Central memory CD8-positive, alpha-beta T cell (primary cell): ENCODE measurements at regions not wholly inside any gene's neighbourhood (a gene's known extent, or its start where the extent isn't known, plus 50 kb on each side); places are given as distances from the start of the nearest gene placed in this dataset.

Source experiments
- ATAC-seq: fragments of 150-1000 bp; cut with Tn5 transposase; replicated peaks from 2 replicates; pipeline ENCODE4 v1.10.0; 2022; ENCODE audit warnings: mild to moderate bottlenecking, moderate FRiP score, moderate number of reproducible peaks; ENCODE audit not compliant: poor library complexity, severe bottlenecking; ENCODE audit errors: extremely low read depth
- DNase-seq, 2 donors: peaks; one replicate each; pipeline ENCODE4 v3.0.0; 2021; ENCODE audit warnings: low spot score in 2 of 2
- H3K27ac Mint-ChIP-seq: one replicate; pipeline ENCODE4 v1.8.0; 2022; ENCODE audit warnings: low read depth, mild to moderate bottlenecking, moderate library complexity, mixed read lengths
- H3K27me3 Mint-ChIP-seq: one replicate; pipeline ENCODE4 v1.8.0; 2022; ENCODE audit warnings: mixed read lengths
- H3K36me3 Mint-ChIP-seq: one replicate; pipeline ENCODE4 v1.8.0; 2022; ENCODE audit warnings: mild to moderate bottlenecking, moderate library complexity, mixed read lengths; ENCODE audit not compliant: insufficient read depth
- H3K4me1 Mint-ChIP-seq: one replicate; pipeline ENCODE4 v1.8.0; 2022; ENCODE audit warnings: mixed read lengths
- H3K4me3 Mint-ChIP-seq: one replicate; pipeline ENCODE4 v1.8.0; 2022; ENCODE audit warnings: mild to moderate bottlenecking, moderate library complexity, mixed read lengths
- H3K9me3 Mint-ChIP-seq: one replicate; pipeline ENCODE4 v1.8.0; 2022; ENCODE audit warnings: mixed read lengths

DNA sequence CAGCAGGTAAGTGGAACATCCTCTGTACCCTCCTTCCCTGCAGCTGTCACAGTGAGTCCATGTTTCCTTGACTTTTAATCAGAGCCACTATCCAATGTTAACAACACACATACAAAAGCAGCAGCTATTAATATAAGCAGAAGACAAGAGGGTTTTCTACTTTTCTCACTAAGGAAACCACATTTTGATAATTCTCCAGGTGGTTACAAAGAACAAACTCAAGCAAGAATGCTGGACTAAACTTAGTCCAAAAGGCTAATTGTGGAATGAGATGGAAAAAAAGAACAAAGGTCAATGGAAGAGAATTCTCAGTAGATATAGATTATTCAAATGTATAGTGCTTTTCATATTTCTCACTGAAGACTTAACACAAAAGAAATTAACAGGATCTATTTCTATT, 176.9 kb upstream of the SLC39A10 start:
- no peak for DNase-seq
- H3K27ac Mint-ChIP-seq, result no peak overlapping the region
- ATAC-seq, result no peak
- no peaks in the 10 kb centered on the region for H3K9me3 Mint-ChIP-seq
- no peaks in the 10 kb centered on the region for H3K36me3 Mint-ChIP-seq
- H3K4me3 Mint-ChIP-seq, result no peak overlapping the region
- H3K4me1 Mint-ChIP-seq, result peaks cover 17% of the 10 kb centered on the region
- H3K27me3 Mint-ChIP-seq, result no peaks in the 10 kb centered on the region

DNA sequence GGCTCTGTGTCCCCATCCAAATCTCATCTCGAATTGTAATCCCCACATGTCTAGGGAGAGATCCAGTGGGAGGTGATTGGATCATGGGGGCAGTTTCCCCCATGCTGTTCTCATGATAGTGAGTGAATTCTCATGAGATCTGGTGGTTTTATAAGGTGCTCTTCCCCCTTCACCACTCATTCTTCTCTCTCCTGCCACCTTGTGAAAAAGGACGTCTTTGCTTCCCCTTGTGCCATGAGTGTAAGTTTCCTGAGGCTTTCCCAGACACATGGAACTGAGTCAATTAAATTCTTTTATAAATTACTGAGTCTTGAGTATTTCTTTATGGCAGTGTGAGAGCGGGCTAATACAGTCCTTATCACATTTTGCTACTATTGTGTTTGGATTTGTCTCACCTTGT, 177.6 kb upstream of the SLC39A10 start:
- H3K27ac Mint-ChIP-seq, result no peak overlapping the region
- H3K36me3 Mint-ChIP-seq, result no peaks in the 10 kb centered on the region
- no peak overlapping the region for H3K4me3 Mint-ChIP-seq
- ATAC-seq (no peak), DNase-seq (no peak)
- no peaks in the 10 kb centered on the region for H3K9me3 Mint-ChIP-seq
- H3K27me3 Mint-ChIP-seq, result no peaks in the 10 kb centered on the region
- peaks cover 13% of the 10 kb centered on the region for H3K4me1 Mint-ChIP-seq

DNA sequence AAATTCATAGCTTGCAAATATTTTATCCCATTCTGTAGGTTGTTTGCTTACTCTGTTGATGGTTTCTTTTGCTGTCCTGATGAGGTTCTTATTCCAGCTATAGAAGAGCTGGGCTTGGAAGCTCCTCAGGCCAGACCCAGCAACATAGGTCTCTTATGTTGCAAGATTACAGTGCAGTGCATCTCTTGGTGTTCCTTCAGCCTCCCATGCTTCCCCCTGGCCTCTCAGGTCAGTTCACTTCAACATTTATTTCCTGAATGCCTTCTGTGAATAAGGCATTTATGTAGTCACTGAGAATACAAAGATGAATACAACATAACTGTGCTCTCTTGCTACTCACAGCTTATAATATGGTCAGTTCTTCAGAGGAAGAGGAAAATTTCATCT, 179.0 kb upstream of the SLC39A10 start:
- Mint-ChIP-seq H3K9me3 (no peaks in the 10 kb centered on the region), H3K36me3 (no peaks in the 10 kb centered on the region), H3K27ac (no peak overlapping the region), H3K4me3 (no peak overlapping the region), H3K4me1 (peaks cover 13% of the 10 kb centered on the region), H3K27me3 (no peaks in the 10 kb centered on the region)
- DNase-seq (no peak), ATAC-seq (no peak)

DNA sequence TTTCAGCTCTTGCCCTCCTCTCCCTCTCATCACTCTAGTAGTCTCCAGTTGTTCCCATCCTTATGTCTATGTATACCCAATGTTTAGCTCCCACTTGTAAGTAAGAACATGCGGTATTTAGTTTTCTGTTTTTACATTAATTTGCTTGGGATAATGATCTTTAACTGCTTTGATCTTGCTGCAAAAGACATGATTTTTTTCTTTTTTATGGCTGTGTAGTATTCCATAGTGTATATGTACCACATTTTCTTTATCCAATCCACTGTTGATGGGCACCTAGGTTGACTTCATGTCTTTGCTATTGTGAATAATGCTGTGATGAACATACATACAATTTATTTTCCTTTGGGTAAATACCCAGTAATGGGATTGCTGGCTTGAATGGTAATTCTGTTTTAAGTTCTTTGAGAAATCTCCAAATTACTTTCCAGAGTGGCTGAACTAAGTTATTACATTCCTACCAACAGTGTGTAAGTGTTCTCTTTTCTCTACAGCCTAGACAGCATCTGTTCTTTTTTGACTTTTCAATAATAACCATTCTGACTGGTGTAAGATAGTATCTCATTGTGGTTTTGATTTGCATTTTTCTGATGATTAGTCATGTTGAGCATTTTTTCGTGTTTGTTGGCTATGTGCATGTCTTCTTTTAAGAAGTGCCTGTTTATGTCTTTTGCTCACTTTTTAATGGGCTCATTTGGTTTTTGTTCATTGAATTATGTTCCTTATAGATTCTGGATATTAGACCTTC, 179.6 kb upstream of the SLC39A10 start:
- no peak for ATAC-seq
- Mint-ChIP-seq H3K36me3 (no peaks in the 10 kb centered on the region), H3K9me3 (no peaks in the 10 kb centered on the region), H3K4me1 (peaks cover 13% of the 10 kb centered on the region), H3K27me3 (no peaks in the 10 kb centered on the region), H3K4me3 (no peak overlapping the region), H3K27ac (no peak overlapping the region)
- DNase-seq, result no peak

DNA sequence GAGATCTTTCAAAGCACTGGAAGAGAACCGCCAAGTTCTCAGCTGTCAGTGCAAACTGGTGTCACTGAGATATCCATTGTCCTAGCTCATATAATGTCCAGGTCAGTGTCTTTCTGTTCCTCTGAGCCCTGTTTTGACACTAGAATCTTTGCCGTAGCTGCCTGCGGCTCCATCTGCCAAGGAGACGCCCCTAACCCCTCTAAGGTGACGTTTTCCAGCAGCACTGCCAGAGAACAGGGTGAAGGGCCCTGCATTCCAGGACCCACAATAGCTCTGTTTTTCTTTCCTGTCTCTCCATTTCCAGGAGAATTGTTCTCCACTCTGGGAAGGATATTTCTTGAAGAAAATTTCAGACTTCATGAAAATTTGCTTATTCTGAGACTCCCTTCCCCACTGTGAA, 181.7 kb upstream of the SLC39A10 start:
- Mint-ChIP-seq H3K4me3 (no peak overlapping the region), H3K9me3 (no peaks in the 10 kb centered on the region), H3K27me3 (no peaks in the 10 kb centered on the region), H3K27ac (no peak overlapping the region), H3K36me3 (no peaks in the 10 kb centered on the region), H3K4me1 (peaks cover 13% of the 10 kb centered on the region)
- ATAC-seq (no peak), DNase-seq (no peak)

DNA sequence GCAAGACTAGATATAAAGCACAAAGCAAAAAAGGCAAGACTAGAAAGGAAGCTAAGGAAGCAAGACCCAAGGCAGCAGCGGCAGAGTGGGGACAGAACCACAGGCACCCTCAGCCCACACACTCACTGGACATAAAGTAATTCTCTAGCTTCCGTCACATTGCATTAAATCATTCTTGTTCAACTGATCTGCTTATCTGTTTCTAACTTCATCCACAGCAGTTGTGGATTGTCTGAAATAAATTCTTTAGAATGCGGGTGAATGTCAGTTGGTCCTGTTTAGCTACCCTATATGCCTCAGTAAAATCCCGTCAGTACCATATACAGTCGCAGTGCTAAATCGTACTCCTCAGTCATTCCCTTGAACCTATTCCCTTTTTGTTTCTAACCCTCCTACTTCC, 183.2 kb upstream of the SLC39A10 start:
- peaks cover 13% of the 10 kb centered on the region for H3K4me1 Mint-ChIP-seq
- no peaks in the 10 kb centered on the region for H3K27me3 Mint-ChIP-seq
- no peak overlapping the region for H3K4me3 Mint-ChIP-seq
- no peak for DNase-seq
- H3K9me3 Mint-ChIP-seq, result no peaks in the 10 kb centered on the region
- H3K36me3 Mint-ChIP-seq, result no peaks in the 10 kb centered on the region
- no peak for ATAC-seq
- no peak overlapping the region for H3K27ac Mint-ChIP-seq

DNA sequence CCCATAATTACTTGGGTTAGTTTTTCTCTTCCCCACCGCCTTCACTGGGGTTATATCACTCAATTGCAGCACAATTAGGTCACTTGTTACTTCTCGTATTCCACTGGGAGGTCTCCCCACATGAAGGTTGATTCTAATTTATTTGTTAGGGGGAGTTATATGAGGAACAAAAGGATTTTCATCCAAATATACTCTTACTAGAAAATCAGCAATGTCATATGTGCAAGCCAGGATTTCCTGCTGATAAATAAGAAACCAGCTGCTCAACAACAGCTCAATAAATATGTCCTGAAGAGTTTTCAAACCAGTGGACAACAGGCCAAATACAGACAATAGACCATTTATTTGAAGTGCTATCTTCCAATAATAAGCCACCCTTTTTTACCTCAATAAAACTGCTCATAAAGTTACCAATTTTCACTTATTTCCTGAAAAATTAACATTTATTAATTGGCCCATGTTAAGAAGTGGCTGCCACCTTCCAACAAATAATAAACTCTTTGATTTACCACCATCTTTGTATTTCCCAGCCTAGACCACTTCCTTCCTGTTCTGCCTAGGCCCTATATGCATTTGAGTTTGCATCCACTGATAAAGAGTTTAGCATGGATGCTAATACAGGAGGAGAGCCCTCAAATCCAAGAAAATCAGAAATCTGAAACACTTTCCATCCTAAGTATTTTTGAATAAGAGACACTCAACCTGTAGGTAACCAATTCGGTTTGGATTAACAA, 184.4 kb upstream of the SLC39A10 start:
- H3K4me3 Mint-ChIP-seq, result no peak overlapping the region
- peaks cover 7% of the 10 kb centered on the region for H3K4me1 Mint-ChIP-seq
- DNase-seq (no peak), ATAC-seq (no peak)
- H3K27me3 Mint-ChIP-seq, result no peaks in the 10 kb centered on the region
- H3K36me3 Mint-ChIP-seq, result no peaks in the 10 kb centered on the region
- H3K9me3 Mint-ChIP-seq, result no peaks in the 10 kb centered on the region
- no peak overlapping the region for H3K27ac Mint-ChIP-seq

DNA sequence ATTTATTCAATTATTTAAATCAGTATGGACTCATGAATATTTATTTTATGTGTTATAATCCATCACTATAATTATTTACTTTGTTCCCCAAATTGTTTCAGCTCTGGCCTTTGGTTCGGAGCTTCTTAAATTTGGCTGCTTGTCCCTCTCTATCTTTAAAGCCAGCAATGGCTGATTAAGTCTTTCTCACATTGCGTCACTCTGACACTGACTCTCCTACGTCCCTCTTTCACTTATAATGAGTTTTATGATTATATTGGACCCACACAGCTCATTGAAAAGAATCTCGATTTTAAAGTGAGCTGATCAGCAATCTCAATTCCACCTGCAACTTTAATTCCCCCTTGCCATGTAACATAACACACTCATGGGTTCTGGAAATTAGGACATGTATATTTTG, 185.2 kb upstream of the SLC39A10 start:
- H3K9me3 Mint-ChIP-seq, result peaks cover 5% of the 10 kb centered on the region
- no peak for DNase-seq
- H3K27me3 Mint-ChIP-seq, result no peaks in the 10 kb centered on the region

DNA sequence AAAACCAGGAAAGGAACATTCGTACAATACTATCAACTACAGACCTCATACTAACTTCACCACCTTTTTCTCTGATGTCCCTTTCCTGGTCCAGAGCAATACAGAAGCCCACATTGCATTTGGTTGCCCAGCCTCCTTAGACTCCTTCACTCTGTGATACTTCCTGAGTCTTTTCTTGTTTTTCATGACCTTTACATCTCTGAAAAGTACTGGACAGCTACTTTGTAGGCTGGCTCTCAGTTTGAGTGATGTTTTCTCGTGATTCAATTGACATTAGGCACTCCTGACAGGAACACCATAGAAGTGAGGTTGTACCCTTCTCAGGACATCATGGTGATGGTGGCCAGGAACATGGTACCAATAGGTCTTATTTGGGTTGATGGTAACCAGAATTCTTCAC, 185.9 kb upstream of the SLC39A10 start:
- ATAC-seq (no peak), DNase-seq (no peak)

More for the DNA sequence above, 185.2 kb upstream of the SLC39A10 start:
- Mint-ChIP-seq H3K27ac (no peak overlapping the region), H3K4me1 (no peaks in the 10 kb centered on the region), H3K4me3 (no peak overlapping the region), H3K36me3 (no peaks in the 10 kb centered on the region)
- ATAC-seq, result no peak

DNA sequence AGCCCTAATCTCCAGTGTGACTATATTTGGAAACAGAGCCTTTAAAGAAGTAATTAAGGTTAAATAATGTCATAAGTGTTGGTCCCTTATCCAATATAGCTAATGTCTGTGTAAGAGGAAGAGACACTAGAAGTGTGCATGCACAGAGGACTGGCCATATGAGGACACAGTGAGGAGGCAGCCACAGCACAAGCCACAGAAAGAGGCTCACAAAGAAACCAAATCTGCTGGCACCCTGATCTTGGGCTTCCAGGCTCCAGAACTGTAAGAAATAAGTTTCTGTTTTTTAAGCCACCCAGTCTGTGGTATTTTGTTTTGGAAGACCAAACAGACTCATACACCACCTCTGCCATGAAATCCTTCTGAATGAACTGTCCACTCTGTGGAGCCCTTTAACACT, 186.4 kb upstream of the SLC39A10 start:
- Mint-ChIP-seq H3K36me3 (no peaks in the 10 kb centered on the region), H3K27me3 (no peaks in the 10 kb centered on the region)

More for the DNA sequence above, 185.9 kb upstream of the SLC39A10 start:
- Mint-ChIP-seq H3K4me1 (no peaks in the 10 kb centered on the region), H3K36me3 (no peaks in the 10 kb centered on the region), H3K27me3 (no peaks in the 10 kb centered on the region), H3K27ac (no peak overlapping the region), H3K9me3 (peaks cover 6% of the 10 kb centered on the region), H3K4me3 (no peak overlapping the region)

DNA sequence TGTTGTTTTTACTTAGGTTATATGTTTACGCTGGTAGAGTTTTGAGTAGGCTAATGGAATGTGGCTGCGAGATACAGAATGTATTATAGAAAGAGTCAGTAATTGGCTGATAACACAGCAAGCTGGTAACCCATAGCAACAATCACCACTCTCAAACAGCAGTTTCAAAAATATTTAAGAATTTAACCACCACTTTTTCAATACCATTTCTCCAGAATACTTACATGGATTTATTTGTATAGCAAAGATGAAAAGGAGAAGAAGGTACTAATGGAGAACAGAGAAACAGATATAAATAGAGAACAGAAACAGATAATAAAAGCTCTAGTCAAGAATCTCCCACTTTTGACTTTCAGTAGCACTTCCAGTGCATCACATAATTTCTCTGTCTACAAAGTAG, 188.3 kb upstream of the SLC39A10 start:
- Mint-ChIP-seq H3K9me3 (peaks cover 6% of the 10 kb centered on the region), H3K27ac (no peak overlapping the region), H3K4me3 (no peak overlapping the region), H3K36me3 (no peaks in the 10 kb centered on the region), H3K27me3 (no peaks in the 10 kb centered on the region), H3K4me1 (no peaks in the 10 kb centered on the region)
- ATAC-seq (no peak), DNase-seq (no peak)

More for the DNA sequence above, 186.4 kb upstream of the SLC39A10 start:
- Mint-ChIP-seq H3K9me3 (peaks cover 6% of the 10 kb centered on the region), H3K27ac (no peak overlapping the region), H3K4me1 (no peaks in the 10 kb centered on the region), H3K4me3 (no peak overlapping the region)
- DNase-seq, result no peak
- ATAC-seq, result no peak

DNA sequence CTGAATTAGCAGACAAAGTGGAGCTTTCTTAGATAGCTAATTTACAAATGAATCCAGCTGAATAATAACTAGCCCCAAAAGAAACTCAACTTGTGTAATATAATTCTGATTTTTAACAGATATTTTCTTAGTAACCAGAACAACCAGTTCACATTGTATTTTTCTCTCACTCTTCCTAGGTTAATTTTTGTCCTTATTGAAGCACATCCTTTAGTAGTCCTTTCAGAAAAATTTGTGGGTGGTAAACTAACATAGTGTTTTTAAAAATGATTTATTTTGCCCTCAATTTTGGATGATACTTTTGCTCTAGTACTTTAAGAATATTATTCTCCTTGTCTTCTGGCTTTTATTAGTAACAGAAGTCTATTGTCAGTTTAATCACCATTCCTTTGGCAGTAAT, 190.6 kb upstream of the SLC39A10 start:
- no peak for DNase-seq
- no peak for ATAC-seq
- H3K36me3 Mint-ChIP-seq, result no peaks in the 10 kb centered on the region

DNA sequence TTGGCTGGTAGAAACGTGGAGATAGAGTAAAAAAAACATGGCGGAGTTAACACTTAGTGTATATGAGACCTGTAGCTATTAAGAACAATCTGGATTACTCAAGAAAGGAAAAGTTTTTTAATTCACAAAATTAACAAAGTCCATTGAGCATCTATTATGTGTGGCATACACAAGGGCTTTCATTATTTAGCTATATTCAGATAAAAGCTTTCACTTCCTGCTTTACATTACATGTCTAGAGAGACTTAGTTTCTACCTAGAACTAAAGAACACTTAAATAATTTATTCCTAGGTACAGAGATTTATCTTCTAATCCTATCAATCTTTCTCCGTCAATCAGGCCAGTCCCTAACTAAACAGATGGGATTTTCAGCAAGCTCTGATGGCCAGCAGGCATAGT, 196.0 kb upstream of the SLC39A10 start:
- DNase-seq (no peak), ATAC-seq (no peak)
- H3K27ac Mint-ChIP-seq, result no peak overlapping the region
- no peaks in the 10 kb centered on the region for H3K27me3 Mint-ChIP-seq
- no peaks in the 10 kb centered on the region for H3K36me3 Mint-ChIP-seq
- H3K9me3 Mint-ChIP-seq, result no peaks in the 10 kb centered on the region
- H3K4me1 Mint-ChIP-seq, result no peaks in the 10 kb centered on the region
- H3K4me3 Mint-ChIP-seq, result no peak overlapping the region

More for the DNA sequence above, 190.6 kb upstream of the SLC39A10 start:
- no peak overlapping the region for H3K4me3 Mint-ChIP-seq
- no peaks in the 10 kb centered on the region for H3K4me1 Mint-ChIP-seq
- H3K27ac Mint-ChIP-seq, result no peak overlapping the region
- H3K9me3 Mint-ChIP-seq, result peaks cover 6% of the 10 kb centered on the region
- no peaks in the 10 kb centered on the region for H3K27me3 Mint-ChIP-seq
